ENCODE measurements at regions not wholly inside any gene's neighbourhood (a gene's known extent, or its start where the extent isn't known, plus 50 kb on each side); places are given as distances from the start of the nearest gene placed in this dataset.

DNA sequence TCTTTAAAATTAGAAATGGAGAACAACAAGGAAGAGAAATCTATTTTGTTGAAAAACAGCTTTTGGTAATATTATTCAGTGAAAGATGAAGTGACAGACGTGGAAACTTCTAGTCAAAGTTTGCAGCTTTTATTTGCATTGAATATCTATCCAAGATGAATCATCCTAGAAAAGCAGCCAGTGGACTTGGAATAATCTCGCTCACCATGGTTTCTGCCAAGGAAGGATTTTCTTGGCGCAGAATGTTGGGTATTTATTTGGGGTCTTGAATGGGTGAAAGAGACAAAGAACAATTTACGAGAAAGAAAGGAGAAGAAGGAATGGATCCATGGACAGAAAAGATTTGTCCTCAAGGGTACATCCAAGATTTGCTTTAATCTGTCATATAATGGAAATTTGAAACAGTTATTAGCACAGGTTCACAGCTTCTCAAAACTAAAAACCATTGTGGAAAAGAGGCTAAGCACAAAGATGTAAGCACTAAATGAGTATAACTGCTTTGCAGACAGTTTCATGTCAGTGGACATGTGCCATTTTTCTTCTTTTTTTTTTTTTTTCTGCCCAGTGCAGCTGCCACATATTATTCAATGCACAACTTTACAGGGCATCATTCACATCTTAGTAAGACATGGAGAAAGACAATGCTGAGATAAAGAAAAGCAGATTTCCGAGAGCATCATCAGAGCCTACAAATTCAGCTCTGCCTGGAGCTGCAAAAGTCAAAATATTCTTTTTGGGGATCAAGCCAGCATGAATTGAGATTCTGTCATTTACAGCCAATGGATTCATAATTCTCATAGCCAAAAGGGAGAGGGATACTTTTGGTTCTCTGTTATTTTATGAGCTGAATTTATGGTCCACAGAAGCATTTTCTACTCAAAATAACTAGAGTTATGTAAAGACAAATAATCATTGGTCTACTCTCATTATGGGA lies 333.7 kb downstream of the DAD1 start:
- no peak for TF ChIP-seq EZH2phosphoT487 (IDR thresholded peaks at IDR 0.05; ENCODE audit: borderline replicate concordance, low read length)
- TF ChIP-seq, protein P1, sequence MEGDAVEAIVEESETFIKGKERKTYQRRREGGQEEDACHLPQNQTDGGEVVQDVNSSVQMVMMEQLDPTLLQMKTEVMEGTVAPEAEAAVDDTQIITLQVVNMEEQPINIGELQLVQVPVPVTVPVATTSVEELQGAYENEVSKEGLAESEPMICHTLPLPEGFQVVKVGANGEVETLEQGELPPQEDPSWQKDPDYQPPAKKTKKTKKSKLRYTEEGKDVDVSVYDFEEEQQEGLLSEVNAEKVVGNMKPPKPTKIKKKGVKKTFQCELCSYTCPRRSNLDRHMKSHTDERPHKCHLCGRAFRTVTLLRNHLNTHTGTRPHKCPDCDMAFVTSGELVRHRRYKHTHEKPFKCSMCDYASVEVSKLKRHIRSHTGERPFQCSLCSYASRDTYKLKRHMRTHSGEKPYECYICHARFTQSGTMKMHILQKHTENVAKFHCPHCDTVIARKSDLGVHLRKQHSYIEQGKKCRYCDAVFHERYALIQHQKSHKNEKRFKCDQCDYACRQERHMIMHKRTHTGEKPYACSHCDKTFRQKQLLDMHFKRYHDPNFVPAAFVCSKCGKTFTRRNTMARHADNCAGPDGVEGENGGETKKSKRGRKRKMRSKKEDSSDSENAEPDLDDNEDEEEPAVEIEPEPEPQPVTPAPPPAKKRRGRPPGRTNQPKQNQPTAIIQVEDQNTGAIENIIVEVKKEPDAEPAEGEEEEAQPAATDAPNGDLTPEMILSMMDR (IDR thresholded peaks at IDR 0.05; ENCODE audit: low read depth, low read length, poor library complexity, severe bottlenecking), result no peak
- Histone ChIP-seq H3K36me3 (ENCODE audit: control insufficient read depth, low read length) (no peaks in the 10 kb centered on the region), H3K4me2 (ENCODE audit: low read length) (no peak overlapping the region), H3K9me2 (replicated peaks; ENCODE audit: control insufficient read depth, low read length) (no peaks in the 10 kb centered on the region), H3K79me2 (ENCODE audit: control insufficient read depth, low read length) (no peaks in the 10 kb centered on the region), H3K4me3 (ENCODE audit: low read length) (no peak overlapping the region), H4K20me1 (ENCODE audit: control insufficient read depth, insufficient read depth, low read depth, low read length) (no peaks in the 10 kb centered on the region), H3K27me3 (ENCODE audit: control insufficient read depth, low read length) (0 out of 2 replicates have a peak, but pooled peaks cover 5% of the 10 kb centered on the region), H3K9me3 (ENCODE audit: control insufficient read depth, insufficient read depth, low read length) (no peaks in the 10 kb centered on the region), H3F3A (ENCODE audit: control insufficient read depth, insufficient read depth) (no peaks in the 10 kb centered on the region), H3K27ac (ENCODE audit: low read depth, low read length) (no peak overlapping the region), H3K4me1 (ENCODE audit: control insufficient read depth, low read length) (no peaks in the 10 kb centered on the region)

DNA sequence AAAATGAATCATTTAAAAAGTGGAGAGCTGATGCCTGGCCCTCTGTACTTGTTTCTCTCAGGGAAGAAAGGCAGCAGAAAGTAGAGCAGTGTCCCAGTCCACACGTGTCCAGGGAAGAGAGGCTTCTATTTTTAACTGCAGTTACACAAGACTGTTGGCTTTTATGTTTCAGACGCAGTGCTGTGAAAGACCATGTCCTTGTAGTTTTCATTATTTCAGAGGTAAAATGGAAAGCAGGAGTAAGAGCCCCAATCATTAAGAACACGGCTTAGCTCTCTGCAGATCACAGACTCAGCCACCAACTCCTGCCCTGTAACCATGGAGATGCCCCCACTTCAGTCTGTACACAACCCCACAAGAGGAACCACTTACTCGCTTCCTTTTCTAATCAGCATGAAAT lies 336.3 kb downstream of the DAD1 start:
- no peak for TF ChIP-seq EZH2phosphoT487 (IDR thresholded peaks at IDR 0.05; ENCODE audit: borderline replicate concordance, low read length)
- TF ChIP-seq, protein P1 (IDR thresholded peaks at IDR 0.05; ENCODE audit: low read depth, low read length, poor library complexity, severe bottlenecking), result no peak
- Histone ChIP-seq H3K9me3 (ENCODE audit: control insufficient read depth, insufficient read depth, low read length) (no peaks in the 10 kb centered on the region), H3K36me3 (ENCODE audit: control insufficient read depth, low read length) (no peaks in the 10 kb centered on the region), H3K9me2 (replicated peaks; ENCODE audit: control insufficient read depth, low read length) (no peaks in the 10 kb centered on the region), H3K4me3 (ENCODE audit: low read length) (no peak overlapping the region), H3K27ac (ENCODE audit: low read depth, low read length) (no peak overlapping the region), H3F3A (ENCODE audit: control insufficient read depth, insufficient read depth) (no peaks in the 10 kb centered on the region), H3K27me3 (ENCODE audit: control insufficient read depth, low read length) (peaks cover 11% of the 10 kb centered on the region), H3K79me2 (ENCODE audit: control insufficient read depth, low read length) (no peaks in the 10 kb centered on the region), H4K20me1 (ENCODE audit: control insufficient read depth, insufficient read depth, low read depth, low read length) (no peaks in the 10 kb centered on the region), H3K4me2 (ENCODE audit: low read length) (no peak overlapping the region), H3K4me1 (ENCODE audit: control insufficient read depth, low read length) (no peaks in the 10 kb centered on the region)

DNA sequence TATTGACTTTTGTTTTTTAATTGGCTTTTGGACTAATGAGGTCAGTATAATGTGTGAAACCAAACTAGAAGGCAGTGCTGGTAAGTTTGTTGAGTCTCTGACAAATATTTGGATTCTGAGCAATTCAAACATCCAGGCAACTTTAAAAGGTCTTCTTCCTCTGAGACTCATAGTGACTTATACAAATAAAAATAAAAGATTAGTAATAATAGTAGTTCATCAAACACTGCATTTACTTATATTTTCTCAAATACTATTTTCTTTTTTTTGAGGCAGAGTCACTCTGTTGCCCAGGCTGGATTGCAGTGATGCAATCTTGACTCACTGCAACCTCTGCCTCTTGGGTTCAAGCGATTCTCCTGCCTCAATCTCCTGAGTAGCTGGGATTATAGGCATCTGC lies 337.9 kb downstream of the DAD1 start:
- Histone ChIP-seq H3K4me1 (ENCODE audit: control insufficient read depth, low read length) (no peaks in the 10 kb centered on the region), H3K4me3 (ENCODE audit: low read length) (no peak overlapping the region), H3K79me2 (ENCODE audit: control insufficient read depth, low read length) (no peaks in the 10 kb centered on the region), H3K27me3 (ENCODE audit: control insufficient read depth, low read length) (peaks cover 11% of the 10 kb centered on the region), H4K20me1 (ENCODE audit: control insufficient read depth, insufficient read depth, low read depth, low read length) (no peaks in the 10 kb centered on the region), H3K9me3 (ENCODE audit: control insufficient read depth, insufficient read depth, low read length) (no peaks in the 10 kb centered on the region), H3K27ac (ENCODE audit: low read depth, low read length) (no peak overlapping the region), H3K4me2 (ENCODE audit: low read length) (no peak overlapping the region), H3K36me3 (ENCODE audit: control insufficient read depth, low read length) (no peaks in the 10 kb centered on the region), H3F3A (ENCODE audit: control insufficient read depth, insufficient read depth) (no peaks in the 10 kb centered on the region), H3K9me2 (replicated peaks; ENCODE audit: control insufficient read depth, low read length) (no peaks in the 10 kb centered on the region)
- TF ChIP-seq, protein P1 (IDR thresholded peaks at IDR 0.05; ENCODE audit: low read depth, low read length, poor library complexity, severe bottlenecking), result no peak
- no peak for TF ChIP-seq EZH2phosphoT487 (IDR thresholded peaks at IDR 0.05; ENCODE audit: borderline replicate concordance, low read length)

All from DOHH2 (cell line).